Psoas muscle (tissue), 7 donors: ENCODE measurements at regions not wholly inside any gene's neighbourhood (a gene's known extent, or its start where the extent isn't known, plus 50 kb on each side); places are given as distances from the start of the nearest gene placed in this dataset.

Experiments
- ATAC-seq, 4 donors: fragments of 200-7000 bp; cut with Tn5 transposase; one replicate each; pipeline ENCODE4 v1.9.1; 2020; ENCODE audit warnings: moderate library complexity in 3 of 4, mild to moderate bottlenecking in 2 of 4
- DNase-seq, 2 donors: peaks; one replicate each; pipeline ENCODE4 v3.0.0-alpha.2; 2020
- H3K27ac ChIP-seq: fragments of 200-600 bp; one replicate; pipeline ENCODE4 v1.8.0; 2022
- H3K27me3 ChIP-seq, 3 donors: fragments of 200-600 bp in 1 of 3; one replicate each; pipeline versions ENCODE4 v1.6.1 to v1.8.0; 2013 to 2022; ENCODE audit warnings: low read length in 2 of 3, mild to moderate bottlenecking in 2 of 3, moderate library complexity in 1 of 3; ENCODE audit not compliant: insufficient read depth in 3 of 3
- H3K36me3 ChIP-seq, 2 donors: fragments of 200-600 bp in 1 of 2; one replicate each; pipeline versions ENCODE4 v1.6.1 to v1.8.0; 2013 to 2022; ENCODE audit warnings: low read depth in 1 of 2, mild to moderate bottlenecking in 1 of 2, moderate library complexity in 1 of 2; ENCODE audit not compliant: insufficient read depth in 1 of 2
- H3K4me1 ChIP-seq: fragments of 200-600 bp; one replicate; pipeline ENCODE4 v1.8.0; 2022
- H3K4me3 ChIP-seq: fragments of 200-600 bp; one replicate; pipeline ENCODE4 v1.8.0; 2022; ENCODE audit warnings: mild to moderate bottlenecking
- H3K9me3 ChIP-seq: fragments of 200-600 bp; one replicate; pipeline ENCODE4 v1.8.0; 2022
- CTCF ChIP-seq: fragments of 200-600 bp; IDR thresholded peaks from one replicate; pipeline ENCODE4 v1.8.0; 2022; ENCODE audit warnings: antibody characterized with exemption
- WGBS, 3 donors: extraction: QIAGEN DNeasy Blood & Tissue Kit; methylation state at CpG; one replicate each; pipeline versions ENCODE4 v1.1.6 to v1.1.7; 2013; 5-methylcytosine and 5-hydroxymethylcytosine counted together
- intact Hi-C, 2 donors: fragments of 100-400 bp; cut with DNase I; formaldehyde crosslinking; loops; one replicate each; pipeline versions ENCODE4 v1.11.0 to v1.14.2; 2022
- donor health status: healthy with polysubstance abuse.
- donor health status: DM: no; HTN: no; CAD: no; lungs with moderate emphysema.
- donor health status: Bipolar disorder and iron deficiency.
- donor health status: healthy.
- donor health status: DM: yes; HTN: yes; CAD: no.
- donor health status: DM: no; HTN: no; CAD: no.
- donor health status: DM: yes; HTN: yes; CAD: no.

GRCh38 chr18:62442391-62442790 is 80.4 kb upstream of the ZCCHC2 start:
- peaks cover 13% of the 10 kb centered on the region for H3K4me1 ChIP-seq
- no peaks in the 10 kb centered on the region for H3K27me3 ChIP-seq
- H3K27ac ChIP-seq, result no peak overlapping the region
- no peak for TF ChIP-seq CTCF
- ATAC-seq, result no peak
- DNase-seq, result no peak
- no peak overlapping the region for H3K4me3 ChIP-seq
- 94 to 96% (median 96%) methylated on average over 10 of the region's 10 CpGs for WGBS, 3 donors
- intact Hi-C loops, result no loop called here
- H3K36me3 ChIP-seq, result no peaks in the 10 kb centered on the region
- no peaks in the 10 kb centered on the region for H3K9me3 ChIP-seq

GRCh38 chr18:62445386-62445917 is 77.4 kb upstream of the ZCCHC2 start:
- Histone ChIP-seq H3K4me3 (no peak overlapping the region), H3K27me3 (no peaks in the 10 kb centered on the region), H3K27ac (no peak overlapping the region), H3K36me3 (no peaks in the 10 kb centered on the region), H3K9me3 (peaks cover 2% of the 10 kb centered on the region), H3K4me1 (peaks cover 2% of the 10 kb centered on the region)
- no peak for DNase-seq
- ATAC-seq, result no peak
- WGBS, 3 donors, result 90 to 94% (median 92%) methylated on average over 4 of the region's 4 CpGs
- no peak for TF ChIP-seq CTCF
- intact Hi-C loops, result no loop called here

GRCh38 chr18:62446511-62446910 is 76.3 kb upstream of the ZCCHC2 start:
- TF ChIP-seq CTCF, result no peak
- WGBS, 3 donors, result 58 to 71% (median 69%) methylated on average over 2 of the region's 2 CpGs
- H3K4me3 ChIP-seq, result no peak overlapping the region
- H3K9me3 ChIP-seq, result peaks cover 2% of the 10 kb centered on the region
- no peaks in the 10 kb centered on the region for H3K27me3 ChIP-seq
- H3K27ac ChIP-seq, result no peak overlapping the region
- H3K4me1 ChIP-seq, result peaks cover 13% of the 10 kb centered on the region
- H3K36me3 ChIP-seq, result no peaks in the 10 kb centered on the region
- ATAC-seq, result no peak
- no peak for DNase-seq
- intact Hi-C loops, result no loop called here

- no peak overlapping the region for H3K4me3 ChIP-seq
- no peaks in the 10 kb centered on the region for H3K36me3 ChIP-seq
- no peak for TF ChIP-seq CTCF
- H3K9me3 ChIP-seq, result peaks cover 2% of the 10 kb centered on the region
- no peak overlapping the region for H3K27ac ChIP-seq
- no peaks in the 10 kb centered on the region for H3K27me3 ChIP-seq
- peaks cover 24% of the 10 kb centered on the region for H3K4me1 ChIP-seq
- intact Hi-C loops, result no loop called here
- WGBS, 3 donors, result 81 to 86% (median 84%) methylated on average over 2 of the region's 2 CpGs
- no peak for ATAC-seq
- no peak for DNase-seq
Observed at GRCh38 chr18:62447652-62448051, 75.2 kb upstream of the ZCCHC2 start.

GRCh38 chr18:62448426-62448825 is 74.4 kb upstream of the ZCCHC2 start:
- ATAC-seq (no peak), DNase-seq (no peak)
- intact Hi-C loops, result no loop called here
- H3K4me1 ChIP-seq, result peaks cover 26% of the 10 kb centered on the region
- peaks cover 2% of the 10 kb centered on the region for H3K9me3 ChIP-seq
- no peak overlapping the region for H3K27ac ChIP-seq
- H3K27me3 ChIP-seq, result no peaks in the 10 kb centered on the region
- 31 to 54% (median 49%) methylated on average over 6 of the region's 6 CpGs for WGBS, 3 donors
- H3K4me3 ChIP-seq, result no peak overlapping the region
- H3K36me3 ChIP-seq, result no peaks in the 10 kb centered on the region
- TF ChIP-seq CTCF, result no peak
